GM12878 (cell line): ENCODE measurements at regions not wholly inside any gene's neighbourhood (a gene's known extent, or its start where the extent isn't known, plus 50 kb on each side); places are given as distances from the start of the nearest gene placed in this dataset.
A peak's percentile ranks its signal among the peaks of the same experiment; 100 is the strongest.

Source experiments
- ATF3 ChIP-seq: IDR thresholded peaks from 2 replicates; pipeline ENCODE4 v1.6.1; 2011; ENCODE audit warnings: low read depth, mild to moderate bottlenecking, low read length, moderate library complexity, borderline replicate concordance; ENCODE audit errors: extremely low read depth
- ATF7 ChIP-seq: fragments of 450-650 bp; IDR thresholded peaks from 2 replicates; pipeline ENCODE4 v1.6.1; 2016; ENCODE audit warnings: low read depth, mild to moderate bottlenecking
- BCL11A ChIP-seq: IDR thresholded peaks from 2 replicates; pipeline ENCODE4 v1.6.1; 2011; ENCODE audit warnings: low read depth, low read length
- BMI1 ChIP-seq: fragments of 450-650 bp; IDR thresholded peaks from 2 replicates; pipeline ENCODE4 v1.6.1; 2016; ENCODE audit warnings: mild to moderate bottlenecking, moderate library complexity, borderline replicate concordance
- CBX3 ChIP-seq: fragments of 200-600 bp; sonication (generic); IDR thresholded peaks from 2 replicates; pipeline ENCODE4 v1.6.1; 2016; ENCODE audit warnings: low read depth, borderline replicate concordance
- CBX5 ChIP-seq: sonication (generic); IDR thresholded peaks from 2 replicates; pipeline ENCODE4 v1.6.1; 2016; ENCODE audit warnings: low read depth, moderate library complexity, mild to moderate bottlenecking, inconsistent platforms
- CHD2 ChIP-seq: IDR thresholded peaks from 2 replicates; pipeline ENCODE4 v1.6.1; 2011; ENCODE audit warnings: low read depth, low read length, improper control_type of control experiment, borderline replicate concordance
- CREB1 ChIP-seq: IDR thresholded peaks from 2 replicates; pipeline ENCODE4 v1.6.1; 2012; ENCODE audit warnings: low read depth, mild to moderate bottlenecking, inconsistent platforms
- DPF2 ChIP-seq: fragments of 450-650 bp; IDR thresholded peaks from 2 replicates; pipeline ENCODE4 v1.6.1; 2017; ENCODE audit warnings: mild to moderate bottlenecking
- GABPA ChIP-seq: IDR thresholded peaks from 2 replicates; pipeline ENCODE4 v1.6.1; 2014; ENCODE audit warnings: antibody characterized with exemption, low read depth, mild to moderate bottlenecking, inconsistent platforms
- IRF4 ChIP-seq: IDR thresholded peaks from 2 replicates; pipeline ENCODE4 v1.6.1; 2011; ENCODE audit warnings: low read depth, low read length
- JUNB ChIP-seq: IDR thresholded peaks from 2 replicates; pipeline ENCODE4 v1.6.1; 2016; ENCODE audit warnings: antibody characterized with exemption, mild to moderate bottlenecking
- KLF5 ChIP-seq: fragments of 450-650 bp; IDR thresholded peaks from 2 replicates; pipeline ENCODE4 v1.6.1; 2014; ENCODE audit warnings: mild to moderate bottlenecking; ENCODE audit not compliant: partially characterized antibody
- MAX ChIP-seq: IDR thresholded peaks from 2 replicates; pipeline ENCODE4 v1.6.1; 2012; ENCODE audit warnings: low read depth, low read length, improper control_type of control experiment
- MLLT1 ChIP-seq: fragments of 450-650 bp; IDR thresholded peaks from 2 replicates; pipeline ENCODE4 v1.6.1; 2016; ENCODE audit warnings: mild to moderate bottlenecking
- NFIC ChIP-seq: IDR thresholded peaks from 2 replicates; pipeline ENCODE4 v1.6.1; 2012; ENCODE audit warnings: low read depth, mild to moderate bottlenecking, inconsistent platforms, low read length, moderate library complexity
- NFYB ChIP-seq: IDR thresholded peaks from 2 replicates; pipeline ENCODE4 v1.6.1; 2011; ENCODE audit warnings: low read depth, mild to moderate bottlenecking, low read length, improper control_type of control experiment, moderate library complexity; ENCODE audit not compliant: insufficient read depth
- RAD51 ChIP-seq: fragments of 450-650 bp; IDR thresholded peaks from 2 replicates; pipeline ENCODE4 v1.6.1; 2016; ENCODE audit warnings: moderate library complexity, mild to moderate bottlenecking, inconsistent platforms
- SMC3 ChIP-seq: IDR thresholded peaks from 2 replicates; pipeline ENCODE4 v1.6.1; 2011; ENCODE audit warnings: low read length, improper control_type of control experiment, borderline replicate concordance
- SP1 ChIP-seq: IDR thresholded peaks from one replicate; pipeline ENCODE4 v1.6.1; 2011; ENCODE audit warnings: low read depth, low read length
- SPI1 ChIP-seq: IDR thresholded peaks from 2 replicates; pipeline ENCODE4 v1.6.1; 2011; ENCODE audit warnings: low read depth, mild to moderate bottlenecking, low read length, moderate library complexity, borderline replicate concordance; ENCODE audit not compliant: insufficient read depth
- STAT1 ChIP-seq: fragments of 450-650 bp; conservative IDR thresholded peaks from 2 replicates; pipeline ENCODE4 v1.6.1; 2014; ENCODE audit warnings: antibody characterized with exemption, mild to moderate bottlenecking
- SUZ12 ChIP-seq: fragments of 200-600 bp; sonication (generic); IDR thresholded peaks from one replicate; pipeline ENCODE4 v1.6.1; 2018; ENCODE audit warnings: antibody characterized with exemption, mild to moderate bottlenecking; ENCODE audit not compliant: unreplicated experiment
- TAF1 ChIP-seq: IDR thresholded peaks from 2 replicates; pipeline ENCODE4 v1.6.1; 2011; ENCODE audit warnings: mild to moderate bottlenecking, low read depth, low read length, borderline replicate concordance
- YBX1 ChIP-seq: fragments of 450-650 bp; IDR thresholded peaks from 2 replicates; pipeline ENCODE4 v1.6.1; 2016; ENCODE audit warnings: antibody characterized with exemption
- ZNF384 ChIP-seq: IDR thresholded peaks from 2 replicates; pipeline ENCODE4 v1.6.1; 2012; ENCODE audit warnings: low read depth, mild to moderate bottlenecking, low read length, improper control_type of control experiment, borderline replicate concordance
- ZNF622 ChIP-seq: fragments of 450-650 bp; IDR thresholded peaks from 2 replicates; pipeline ENCODE4 v1.6.1; 2017; ENCODE audit warnings: mild to moderate bottlenecking, inconsistent platforms

GRCh38 chr6:156720691-156721685 is 56.2 kb upstream of the ARID1B start (continued):
- peak; percentile 89 for TF ChIP-seq NFIC
- TF ChIP-seq GABPA: no peak
- TF ChIP-seq CREB1: 0 out of 2 replicates have a peak, but pooled peaks have one; percentile 34
- TF ChIP-seq IRF4: peak; percentile 48; the same call in 1 of the 2 replicates
- 0 out of 2 replicates have a peak, but pooled peaks have one; percentile 35 for TF ChIP-seq CHD2
- no peak for TF ChIP-seq CBX3
- TF ChIP-seq YBX1: no peak
- peak; percentile 46; the same call in 1 of the 2 replicates for TF ChIP-seq DPF2
- TF ChIP-seq SMC3: no peak
- peak; percentile 18; the same call in 1 of the 2 replicates for TF ChIP-seq TAF1
- TF ChIP-seq SPI1: peak; percentile 85
- TF ChIP-seq MLLT1: peak; percentile 70; the same call in 1 of the 2 replicates
- no peak for TF ChIP-seq NFYB
- TF ChIP-seq JUNB: peak; percentile 79
- peak; percentile 39; the same call in 1 of the 2 replicates for TF ChIP-seq RAD51
- TF ChIP-seq SP1: peak; percentile 9
- TF ChIP-seq KLF5: no peak
- peak; percentile 30; the same call in 1 of the 2 replicates for TF ChIP-seq BMI1
- TF ChIP-seq STAT1: no peak
- no peak for TF ChIP-seq MAX
- no peak for TF ChIP-seq CBX5
- peak; percentile 15; the same call in 1 of the 2 replicates for TF ChIP-seq BCL11A
- no peak for TF ChIP-seq ZNF384
- no peak for TF ChIP-seq SUZ12
- no peak for TF ChIP-seq ZNF622
- TF ChIP-seq ATF7: peak; percentile 96
- no peak for TF ChIP-seq ATF3
